Activated T-helper 17 cell treated with anti-CD3 and anti-CD28 coated beads, Interleukin-2, amount 50 U/mL, for 72 hours (primary cell): ENCODE measurements at regions not wholly inside any gene's neighbourhood (a gene's known extent, or its start where the extent isn't known, plus 50 kb on each side); places are given as distances from the start of the nearest gene placed in this dataset.
"Not testable (repeated sequence)": the region's sequence is repeated elsewhere in the genome, so short reads cannot be mapped to it uniquely, and the experiment has no call there.

Source experiments
- ATAC-seq: fragments of 150-1000 bp; cut with Tn5 transposase; replicated peaks from 2 replicates; pipeline ENCODE4 v1.10.0; 2021; ENCODE audit warnings: mild to moderate bottlenecking, moderate library complexity
- H3K27ac Mint-ChIP-seq: one replicate; pipeline ENCODE4 v1.8.0; 2022; ENCODE audit warnings: mixed read lengths
- H3K27me3 Mint-ChIP-seq: one replicate; pipeline ENCODE4 v1.8.0; 2022; ENCODE audit warnings: mixed read lengths
- H3K36me3 Mint-ChIP-seq: one replicate; pipeline ENCODE4 v1.8.0; 2022; ENCODE audit warnings: low read depth, mild to moderate bottlenecking, mixed read lengths
- H3K4me1 Mint-ChIP-seq: one replicate; pipeline ENCODE4 v1.8.0; 2022; ENCODE audit warnings: mixed read lengths
- H3K4me3 Mint-ChIP-seq: one replicate; pipeline ENCODE4 v1.8.0; 2022; ENCODE audit warnings: mild to moderate bottlenecking, mixed read lengths
- H3K9me3 Mint-ChIP-seq: one replicate; pipeline ENCODE4 v1.8.0; 2022; ENCODE audit warnings: mixed read lengths

DNA sequence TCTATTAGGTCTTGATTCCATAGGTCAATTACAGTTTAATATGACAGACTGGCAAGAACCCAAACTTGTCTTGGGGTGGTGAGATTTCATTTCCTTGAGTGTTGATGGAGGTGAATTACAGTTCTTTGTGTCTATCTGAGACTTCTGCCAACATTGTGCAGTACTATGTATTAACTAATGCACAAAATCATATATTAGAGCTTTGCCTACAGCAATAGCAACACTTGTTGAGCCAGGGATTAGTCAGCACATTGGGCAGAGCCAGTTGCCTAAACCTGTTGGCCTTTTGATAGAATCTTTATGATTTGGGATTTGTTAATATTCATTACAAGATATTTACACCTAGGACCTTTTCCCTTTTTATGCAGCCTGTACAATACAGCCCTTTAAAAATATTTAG lies 135.3 kb upstream of the CENPW start:
- H3K27me3 Mint-ChIP-seq: no peaks in the 10 kb centered on the region
- H3K4me1 Mint-ChIP-seq: no peaks in the 10 kb centered on the region
- no peaks in the 10 kb centered on the region for H3K9me3 Mint-ChIP-seq
- no peaks in the 10 kb centered on the region for H3K36me3 Mint-ChIP-seq
- no peak overlapping the region for H3K27ac Mint-ChIP-seq
- no peak overlapping the region for H3K4me3 Mint-ChIP-seq
- ATAC-seq: no peak

DNA sequence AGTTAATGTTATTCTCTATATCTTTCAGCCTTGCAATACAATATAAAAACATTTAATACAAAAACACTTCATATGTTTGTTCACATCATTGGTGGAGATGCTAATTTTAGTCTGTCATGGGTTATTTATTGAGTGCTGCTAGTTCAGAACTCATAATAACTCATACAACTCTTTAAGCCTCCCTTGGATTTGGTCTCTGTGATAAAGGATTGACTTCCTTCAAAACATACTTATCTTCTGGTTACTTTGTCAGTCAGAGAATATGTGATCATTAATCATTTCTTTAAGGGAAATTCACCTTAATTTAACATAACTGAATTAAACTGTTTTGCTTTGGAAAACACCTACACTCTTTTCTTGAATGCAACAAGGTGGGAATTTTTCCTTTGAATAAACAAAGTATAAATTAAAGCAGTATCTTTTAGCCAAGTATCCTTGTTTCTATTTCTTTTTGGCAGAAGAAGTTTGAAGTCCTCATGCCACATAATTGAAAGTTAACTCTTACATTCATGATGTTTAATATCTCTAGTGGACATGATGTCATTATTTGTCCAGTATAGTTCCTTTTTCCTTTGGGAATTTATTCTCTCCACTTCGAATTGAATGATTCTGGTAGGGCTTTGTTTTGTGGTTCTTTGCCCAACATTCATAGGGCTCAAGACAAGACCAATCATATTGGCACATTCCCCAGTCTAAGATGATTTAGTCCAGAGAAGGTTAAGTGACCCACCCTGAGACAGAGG lies 133.2 kb upstream of the CENPW start:
- no peaks in the 10 kb centered on the region for H3K9me3 Mint-ChIP-seq
- no peak overlapping the region for H3K27ac Mint-ChIP-seq
- no peaks in the 10 kb centered on the region for H3K36me3 Mint-ChIP-seq
- ATAC-seq: no peak
- H3K4me1 Mint-ChIP-seq: no peaks in the 10 kb centered on the region
- no peak overlapping the region for H3K4me3 Mint-ChIP-seq
- no peaks in the 10 kb centered on the region for H3K27me3 Mint-ChIP-seq

DNA sequence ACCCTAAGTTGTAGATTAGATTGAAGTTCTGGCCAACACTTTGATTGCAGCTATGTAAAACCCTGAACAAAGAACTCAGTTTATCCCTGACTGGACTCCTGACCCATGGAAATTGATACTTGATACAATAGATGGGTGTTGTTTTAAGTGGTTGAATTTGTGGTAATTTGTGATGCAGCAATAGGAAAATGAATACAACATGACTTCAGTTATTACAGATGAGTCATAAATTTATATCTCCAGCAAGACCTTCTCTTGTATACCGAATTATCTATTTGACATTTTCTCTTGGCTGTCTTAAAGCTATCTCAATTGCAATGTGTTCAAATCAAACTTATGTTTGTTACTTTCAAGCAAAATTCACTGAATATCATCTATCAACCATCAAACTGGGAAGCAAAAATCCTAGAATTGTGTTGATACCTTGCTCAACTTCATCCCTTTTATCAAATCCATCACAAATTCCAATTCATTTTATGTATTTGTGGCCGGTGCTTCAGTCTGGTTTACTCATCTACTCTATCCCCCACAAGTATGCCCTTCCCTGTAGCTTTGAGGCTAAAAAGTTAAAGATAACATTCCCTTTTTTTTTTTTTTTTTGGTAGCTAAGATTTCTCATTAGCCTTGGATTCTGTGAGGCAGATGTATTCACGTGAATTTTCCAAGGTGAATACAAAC lies 129.4 kb upstream of the CENPW start:
- no peak for ATAC-seq
- Mint-ChIP-seq H3K27me3 (no peaks in the 10 kb centered on the region), H3K36me3 (no peaks in the 10 kb centered on the region), H3K4me1 (no peaks in the 10 kb centered on the region), H3K27ac (no peak overlapping the region), H3K4me3 (no peak overlapping the region), H3K9me3 (peaks cover 4% of the 10 kb centered on the region)

DNA sequence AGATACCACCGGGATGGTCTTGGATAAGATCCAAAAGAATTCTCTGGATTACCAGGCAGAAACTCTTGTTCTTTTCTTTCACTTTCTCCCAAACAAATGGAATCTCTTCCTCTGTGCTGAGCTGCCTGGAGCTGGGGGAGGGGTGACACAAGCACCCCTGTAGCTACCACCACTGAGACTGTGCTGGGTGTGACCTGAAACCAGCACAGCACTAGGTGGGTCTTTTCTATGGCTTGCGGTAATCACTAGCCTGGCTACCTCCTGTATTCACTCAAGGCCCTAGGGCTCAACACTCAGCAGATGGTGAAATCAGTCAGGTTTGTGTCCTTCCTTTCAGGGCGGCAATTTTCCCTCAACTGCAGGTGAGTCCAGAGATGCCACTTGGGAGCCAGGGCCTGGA lies 122.4 kb upstream of the CENPW start:
- H3K27me3 Mint-ChIP-seq: no peaks in the 10 kb centered on the region
- no peak for ATAC-seq
- H3K4me1 Mint-ChIP-seq: no peaks in the 10 kb centered on the region
- H3K36me3 Mint-ChIP-seq: no peaks in the 10 kb centered on the region
- H3K9me3 Mint-ChIP-seq: peaks cover 4% of the 10 kb centered on the region
- H3K4me3 Mint-ChIP-seq: no peak overlapping the region
- H3K27ac Mint-ChIP-seq: no peak overlapping the region

DNA sequence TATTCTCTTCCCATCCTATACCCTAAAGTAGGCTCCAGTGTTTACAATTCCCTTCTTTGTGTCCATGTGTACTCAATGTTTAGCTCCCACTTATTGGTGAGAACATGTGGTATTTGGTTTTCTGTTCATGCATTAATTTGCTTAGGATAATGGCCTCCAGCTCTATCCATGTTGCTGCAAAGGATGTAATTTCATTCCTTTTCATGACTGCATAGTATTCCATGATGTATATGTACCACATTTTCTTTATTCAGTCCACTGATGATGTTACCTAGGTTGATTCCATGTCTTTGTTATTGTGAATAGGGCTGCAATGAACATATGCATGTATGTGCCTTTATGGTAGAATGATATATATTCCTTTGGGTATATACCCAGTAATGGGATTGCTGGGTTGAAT lies 119.0 kb upstream of the CENPW start:
- not testable (repeated sequence) for H3K4me3 Mint-ChIP-seq, ATAC-seq, H3K4me1 Mint-ChIP-seq, H3K36me3 Mint-ChIP-seq, H3K9me3 Mint-ChIP-seq, H3K27ac Mint-ChIP-seq, H3K27me3 Mint-ChIP-seq

DNA sequence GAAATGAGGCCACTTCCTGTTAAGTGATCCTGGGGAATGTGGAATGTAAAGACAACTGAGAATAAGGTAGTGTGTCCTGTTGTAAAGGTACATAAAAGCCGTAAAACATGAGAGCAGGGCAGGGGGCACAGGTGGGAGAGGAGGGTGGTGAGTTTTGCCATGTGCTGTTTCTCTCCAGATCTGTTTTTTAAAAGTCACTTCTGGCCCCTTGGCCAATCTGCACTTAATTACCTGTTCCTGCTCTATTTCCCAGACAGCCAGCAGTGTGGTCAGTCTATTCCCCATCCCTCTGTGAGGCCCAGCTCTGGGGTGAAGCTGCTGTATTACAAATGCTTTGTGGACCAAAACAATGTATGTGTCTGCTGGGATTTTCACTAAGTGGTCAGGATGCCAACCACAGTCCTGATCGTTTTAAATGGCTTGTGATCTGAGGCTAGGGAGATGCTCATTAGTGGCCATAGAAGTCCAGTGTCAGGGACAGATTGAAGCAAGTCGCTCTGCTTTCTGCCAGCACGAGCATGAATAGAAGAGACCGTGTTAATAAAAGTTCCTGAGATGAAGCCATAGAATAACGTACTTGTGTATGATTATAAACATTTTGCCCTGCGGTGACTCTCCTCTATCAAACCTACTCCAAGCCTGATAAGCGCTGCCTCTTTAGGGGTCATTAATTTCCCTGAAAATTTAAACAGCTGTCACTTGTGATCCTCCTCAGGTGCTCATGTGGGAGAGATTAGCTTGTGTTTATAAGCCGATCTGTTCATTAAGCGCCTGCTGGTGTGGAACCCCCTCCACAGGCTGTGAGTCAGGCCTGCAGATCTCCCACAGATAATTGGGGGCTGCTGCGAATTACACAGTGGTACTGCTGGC lies 111.8 kb upstream of the CENPW start:
- H3K27ac Mint-ChIP-seq: no peak overlapping the region
- no peaks in the 10 kb centered on the region for H3K27me3 Mint-ChIP-seq
- H3K9me3 Mint-ChIP-seq: no peaks in the 10 kb centered on the region
- no peak for ATAC-seq
- no peaks in the 10 kb centered on the region for H3K4me1 Mint-ChIP-seq
- H3K36me3 Mint-ChIP-seq: no peaks in the 10 kb centered on the region
- H3K4me3 Mint-ChIP-seq: no peak overlapping the region

DNA sequence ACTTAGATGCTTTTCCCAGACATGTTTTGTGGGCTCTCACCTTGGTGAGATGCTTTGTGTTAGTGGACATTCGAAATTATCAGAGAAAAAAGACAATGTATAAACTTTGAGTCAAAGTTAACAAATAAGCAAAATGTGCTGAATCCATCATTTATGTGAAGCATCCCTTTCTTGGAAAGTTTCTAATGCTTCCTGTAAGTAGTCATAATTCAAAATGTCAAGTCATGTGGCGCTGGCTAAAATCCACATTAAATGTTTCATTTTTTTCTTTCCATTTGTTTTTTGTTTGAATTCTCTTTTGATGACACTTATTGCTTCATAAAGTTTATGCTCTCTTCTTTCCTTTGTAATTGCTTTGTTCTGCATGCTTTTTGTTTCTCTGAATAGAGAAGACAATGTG lies 107.2 kb upstream of the CENPW start:
- no peak for ATAC-seq
- Mint-ChIP-seq H3K27ac (no peak overlapping the region), H3K9me3 (no peaks in the 10 kb centered on the region), H3K4me1 (no peaks in the 10 kb centered on the region), H3K36me3 (no peaks in the 10 kb centered on the region), H3K27me3 (no peaks in the 10 kb centered on the region), H3K4me3 (no peak overlapping the region)

DNA sequence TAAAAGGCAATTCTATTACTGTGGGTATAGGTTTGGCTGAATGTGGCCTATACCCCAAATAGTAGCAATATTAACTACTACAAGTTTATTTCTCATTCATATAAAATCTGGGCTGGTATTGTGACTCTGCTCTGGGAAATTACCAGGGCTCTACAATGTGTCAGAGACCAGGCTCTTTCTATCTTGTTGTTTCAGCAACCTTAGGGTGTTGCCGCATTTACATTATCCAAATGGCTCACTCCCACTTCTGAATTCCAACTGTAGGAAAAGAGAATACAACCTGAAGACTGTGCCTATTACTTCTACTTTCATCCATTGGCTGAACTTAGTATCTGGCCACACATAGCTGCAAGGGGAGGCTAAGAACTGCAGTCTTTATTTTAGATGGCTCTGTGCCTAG lies 106.7 kb upstream of the CENPW start:
- no peaks in the 10 kb centered on the region for H3K27me3 Mint-ChIP-seq
- no peaks in the 10 kb centered on the region for H3K9me3 Mint-ChIP-seq
- no peak overlapping the region for H3K27ac Mint-ChIP-seq
- no peak overlapping the region for H3K4me3 Mint-ChIP-seq
- H3K4me1 Mint-ChIP-seq: no peaks in the 10 kb centered on the region
- no peak for ATAC-seq
- H3K36me3 Mint-ChIP-seq: no peaks in the 10 kb centered on the region

DNA sequence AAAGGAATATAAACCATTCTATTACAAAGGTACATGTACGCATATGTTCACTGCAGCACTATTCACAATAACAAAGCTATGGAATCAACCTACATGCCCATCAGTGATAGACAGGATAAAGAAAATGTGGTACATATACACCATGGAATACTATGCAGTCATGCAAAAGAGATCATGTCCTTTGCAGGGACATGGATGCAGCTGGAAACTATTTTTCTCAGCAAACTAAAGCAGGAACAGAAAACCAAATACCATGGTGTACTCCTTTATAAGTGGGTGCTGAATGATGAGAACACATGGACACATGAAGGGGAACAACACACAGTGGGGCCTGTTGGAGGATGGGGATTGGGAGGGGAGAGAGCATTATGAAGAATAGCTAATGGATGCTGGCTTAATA lies 104.6 kb upstream of the CENPW start:
- Mint-ChIP-seq H3K27me3 (no peaks in the 10 kb centered on the region), H3K4me3 (no peak overlapping the region), H3K27ac (no peak overlapping the region), H3K9me3 (no peaks in the 10 kb centered on the region), H3K4me1 (no peaks in the 10 kb centered on the region), H3K36me3 (no peaks in the 10 kb centered on the region)
- no peak for ATAC-seq

DNA sequence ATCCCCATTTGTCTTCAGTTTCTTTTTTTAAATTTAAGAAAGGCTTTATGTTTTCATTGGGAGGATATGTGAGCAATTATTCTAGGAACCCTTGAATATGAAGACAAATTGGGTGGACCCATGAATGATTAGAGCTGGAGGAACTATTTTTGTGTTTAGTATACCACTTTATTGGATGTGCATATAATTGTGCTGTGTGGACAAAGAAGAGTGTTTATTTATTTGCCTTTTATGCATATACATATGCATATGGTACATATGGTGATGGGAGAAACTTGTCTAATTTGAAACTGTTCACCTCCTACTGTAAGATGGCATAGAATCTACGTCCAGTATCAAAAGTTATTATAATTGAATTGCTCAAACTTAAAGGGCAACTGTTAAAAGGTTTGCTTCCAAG lies 94.8 kb upstream of the CENPW start:
- Mint-ChIP-seq H3K9me3 (peaks cover 3% of the 10 kb centered on the region), H3K36me3 (no peaks in the 10 kb centered on the region), H3K27me3 (no peaks in the 10 kb centered on the region), H3K4me1 (no peaks in the 10 kb centered on the region), H3K4me3 (no peak overlapping the region), H3K27ac (no peak overlapping the region)
- no peak for ATAC-seq

DNA sequence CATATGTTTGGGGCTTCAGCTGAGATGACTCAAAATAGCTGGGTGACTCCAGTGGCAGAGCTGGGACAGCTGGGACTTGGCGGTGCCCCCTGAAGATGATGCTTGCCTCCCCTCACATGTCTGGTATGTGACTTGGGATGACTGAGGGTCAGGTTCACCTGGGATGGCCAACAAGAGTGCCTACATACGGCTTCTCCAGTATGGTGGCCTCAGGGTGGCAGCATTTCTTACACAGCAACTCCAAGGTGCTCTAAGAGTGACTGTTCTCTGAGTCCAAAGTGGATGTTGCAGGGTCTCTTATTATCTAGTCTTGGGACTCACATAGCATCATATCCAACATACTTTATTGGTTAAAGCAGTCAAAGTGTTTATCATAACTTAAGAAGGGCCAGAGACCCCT lies 87.8 kb upstream of the CENPW start:
- H3K36me3 Mint-ChIP-seq: no peaks in the 10 kb centered on the region
- no peak overlapping the region for H3K27ac Mint-ChIP-seq
- no peak overlapping the region for H3K4me3 Mint-ChIP-seq
- H3K4me1 Mint-ChIP-seq: no peaks in the 10 kb centered on the region
- ATAC-seq: no peak
- no peaks in the 10 kb centered on the region for H3K27me3 Mint-ChIP-seq
- no peaks in the 10 kb centered on the region for H3K9me3 Mint-ChIP-seq

DNA sequence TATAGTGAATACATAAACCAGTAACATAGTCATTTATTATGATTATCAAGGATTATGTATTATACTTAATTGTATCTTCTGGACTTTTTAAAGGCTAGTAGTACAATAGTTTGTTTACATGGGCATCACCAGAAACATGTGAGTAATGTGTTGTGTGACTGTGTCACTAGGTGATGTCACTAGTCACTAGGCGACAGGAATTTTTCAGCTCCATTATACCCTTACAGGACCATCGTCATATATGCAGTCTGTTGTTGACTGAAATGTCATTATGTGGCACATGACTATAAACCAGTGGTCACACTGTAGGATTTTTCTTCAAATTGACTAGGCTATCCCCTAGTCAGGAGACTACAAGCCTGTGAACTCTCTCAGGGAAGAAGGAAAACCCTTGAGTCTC lies 86.5 kb upstream of the CENPW start:
- no peaks in the 10 kb centered on the region for H3K27me3 Mint-ChIP-seq
- H3K36me3 Mint-ChIP-seq: no peaks in the 10 kb centered on the region
- ATAC-seq: no peak
- no peak overlapping the region for H3K27ac Mint-ChIP-seq
- no peak overlapping the region for H3K4me3 Mint-ChIP-seq
- H3K4me1 Mint-ChIP-seq: no peaks in the 10 kb centered on the region
- H3K9me3 Mint-ChIP-seq: no peaks in the 10 kb centered on the region

DNA sequence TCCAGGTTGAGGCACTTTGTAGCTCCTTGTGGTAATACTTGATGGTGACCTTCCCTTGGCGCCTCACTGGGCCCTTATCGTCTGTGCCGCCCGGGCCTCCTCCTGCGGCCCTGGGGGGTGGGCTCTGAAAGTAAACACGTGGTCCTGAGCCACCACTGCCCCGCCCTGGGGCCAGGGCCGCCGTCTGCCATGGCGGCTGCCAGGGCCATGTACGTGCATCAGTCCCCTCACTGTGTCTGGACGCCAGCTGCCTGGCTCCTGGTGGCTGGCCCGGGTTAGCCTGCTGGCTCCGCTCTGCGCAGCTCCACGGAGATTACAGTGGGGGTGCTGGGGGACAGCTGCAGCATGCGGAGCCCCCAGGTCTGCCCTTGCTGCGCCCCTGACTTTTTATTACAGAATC lies 81.8 kb upstream of the CENPW start:
- no peaks in the 10 kb centered on the region for H3K27me3 Mint-ChIP-seq
- H3K27ac Mint-ChIP-seq: no peak overlapping the region
- H3K36me3 Mint-ChIP-seq: no peaks in the 10 kb centered on the region
- peaks cover 16% of the 10 kb centered on the region for H3K9me3 Mint-ChIP-seq
- ATAC-seq: no peak
- no peaks in the 10 kb centered on the region for H3K4me1 Mint-ChIP-seq
- H3K4me3 Mint-ChIP-seq: no peak overlapping the region

DNA sequence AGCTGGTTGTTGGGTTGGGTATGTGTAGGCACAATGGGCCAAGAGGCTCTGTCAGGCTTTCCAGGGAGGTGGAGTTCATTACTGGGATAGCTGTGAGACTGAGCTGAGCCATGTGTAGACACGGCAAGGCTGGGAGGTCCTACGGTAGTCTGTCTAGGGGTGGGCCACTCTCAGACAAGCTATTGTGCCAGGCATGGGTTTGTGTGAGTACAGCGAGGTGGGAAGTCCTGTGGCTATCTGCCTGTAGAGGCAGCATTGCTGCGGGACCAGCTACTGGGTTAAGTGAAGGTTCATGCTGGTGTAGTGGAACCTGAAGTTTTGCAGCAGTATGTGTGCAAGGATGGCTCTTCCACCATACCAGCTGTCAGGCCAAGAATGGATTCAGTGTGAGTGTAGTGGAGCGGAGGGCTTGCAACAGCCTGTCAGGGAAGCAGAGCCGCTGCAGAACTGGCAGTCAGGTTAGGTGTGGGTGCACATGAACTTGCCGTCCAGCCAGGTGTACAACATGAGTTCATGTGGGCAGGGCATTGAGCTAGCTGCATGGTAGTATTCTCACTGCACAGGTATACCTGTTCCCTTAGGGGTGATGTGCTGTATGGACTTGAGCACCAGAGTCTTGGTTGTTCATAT lies 78.0 kb upstream of the CENPW start:
- Mint-ChIP-seq H3K27me3 (no peaks in the 10 kb centered on the region), H3K27ac (no peak overlapping the region), H3K9me3 (peaks cover 16% of the 10 kb centered on the region), H3K36me3 (no peaks in the 10 kb centered on the region), H3K4me3 (no peak overlapping the region), H3K4me1 (no peaks in the 10 kb centered on the region)
- ATAC-seq: no peak
